RWPE2 (cell line): ENCODE measurements at regions not wholly inside any gene's neighbourhood (a gene's known extent, or its start where the extent isn't known, plus 50 kb on each side); places are given as distances from the start of the nearest gene placed in this dataset.

Experiments
- ATAC-seq: fragments of 200-7000 bp; cut with Tn5 transposase; 3 replicates; pipeline ENCODE4 v1.9.1; 2021; ENCODE audit warnings: low read depth
- DNase-seq: peaks from one replicate; pipeline ENCODE4 v3.0.0-alpha.2; 2020; ENCODE audit warnings: low spot score
- H3K27ac ChIP-seq: fragments of 450-650 bp; 2 replicates; pipeline ENCODE4 v1.5.1; 2017; ENCODE audit warnings: mild to moderate bottlenecking; ENCODE audit not compliant: poor library complexity, severe bottlenecking
- H3K27me3 ChIP-seq: fragments of 250-450 bp; sonication (Bioruptor Pico); 2 replicates; pipeline ENCODE4 v1.5.1; 2021; ENCODE audit warnings: mild to moderate bottlenecking, moderate library complexity; ENCODE audit not compliant: insufficient read depth, poor library complexity, severe bottlenecking
- H3K36me3 ChIP-seq: fragments of 250-450 bp; sonication (Bioruptor Pico); 2 replicates; pipeline ENCODE4 v1.5.1; 2020; ENCODE audit warnings: low read depth, mild to moderate bottlenecking, moderate library complexity
- H3K4me1 ChIP-seq: fragments of 250-450 bp; sonication (Bioruptor Pico); 2 replicates; pipeline ENCODE4 v1.5.1; 2021; ENCODE audit warnings: mild to moderate bottlenecking, moderate library complexity; ENCODE audit not compliant: insufficient read depth, poor library complexity, severe bottlenecking
- H3K4me3 ChIP-seq: fragments of 250-450 bp; sonication (Bioruptor Pico); 2 replicates; pipeline ENCODE4 v1.5.1; 2021; ENCODE audit warnings: mild to moderate bottlenecking, moderate library complexity; ENCODE audit not compliant: severe bottlenecking
- H3K9me3 ChIP-seq: fragments of 250-450 bp; sonication (Bioruptor Pico); 2 replicates; pipeline ENCODE4 v1.5.1; 2021; ENCODE audit warnings: mild to moderate bottlenecking, moderate library complexity; ENCODE audit not compliant: severe bottlenecking
- CTCF ChIP-seq: fragments of 450-650 bp; IDR thresholded peaks from one replicate; pipeline ENCODE4 v1.5.1; 2017; ENCODE audit warnings: mild to moderate bottlenecking, moderate library complexity; ENCODE audit not compliant: poor library complexity, severe bottlenecking

- H3K27ac ChIP-seq = no peak overlapping the region
- H3K9me3 ChIP-seq = no peaks in the 10 kb centered on the region
- no peak for TF ChIP-seq CTCF
- no peak overlapping the region for H3K4me3 ChIP-seq
- no peaks in the 10 kb centered on the region for H3K27me3 ChIP-seq
- H3K36me3 ChIP-seq = no peaks in the 10 kb centered on the region
- DNase-seq (no peak), ATAC-seq (no peak)
- peaks cover 9% of the 10 kb centered on the region for H3K4me1 ChIP-seq
These were observed 209.8 kb upstream of the SPOPL start for GRCh38 chr2:138291805-138292204.

- H3K9me3 ChIP-seq = no peaks in the 10 kb centered on the region
- peaks cover 9% of the 10 kb centered on the region for H3K4me1 ChIP-seq
- H3K27ac ChIP-seq = no peak overlapping the region
- ATAC-seq (no peak), DNase-seq (no peak)
- no peak overlapping the region for H3K4me3 ChIP-seq
- no peak for TF ChIP-seq CTCF
- H3K36me3 ChIP-seq = no peaks in the 10 kb centered on the region
- no peaks in the 10 kb centered on the region for H3K27me3 ChIP-seq
These were observed 208.5 kb upstream of the SPOPL start for GRCh38 chr2:138293045-138293444.

GRCh38 chr2:138293549-138293948 is 208.0 kb upstream of the SPOPL start:
- no peak for ATAC-seq
- H3K27me3 ChIP-seq = no peaks in the 10 kb centered on the region
- no peak for TF ChIP-seq CTCF
- H3K4me1 ChIP-seq = peaks cover 9% of the 10 kb centered on the region
- no peak overlapping the region for H3K27ac ChIP-seq
- no peak for DNase-seq
- no peak overlapping the region for H3K4me3 ChIP-seq
- no peaks in the 10 kb centered on the region for H3K9me3 ChIP-seq
- no peaks in the 10 kb centered on the region for H3K36me3 ChIP-seq

GRCh38 chr2:138294451-138294850 is 207.1 kb upstream of the SPOPL start:
- peak; percentile 89 for ATAC-seq
- Histone ChIP-seq H3K27me3 (no peaks in the 10 kb centered on the region), H3K4me3 (no peak overlapping the region), H3K4me1 (peaks cover 9% of the 10 kb centered on the region), H3K9me3 (no peaks in the 10 kb centered on the region), H3K36me3 (no peaks in the 10 kb centered on the region), H3K27ac (no peak overlapping the region)
- TF ChIP-seq CTCF = no peak
- no peak for DNase-seq

GRCh38 chr2:138296365-138296764 is 205.2 kb upstream of the SPOPL start:
- peaks cover 9% of the 10 kb centered on the region for H3K4me1 ChIP-seq
- H3K36me3 ChIP-seq = no peaks in the 10 kb centered on the region
- no peak overlapping the region for H3K27ac ChIP-seq
- no peak overlapping the region for H3K4me3 ChIP-seq
- no peaks in the 10 kb centered on the region for H3K9me3 ChIP-seq
- DNase-seq (no peak), ATAC-seq (no peak)
- no peak for TF ChIP-seq CTCF
- no peaks in the 10 kb centered on the region for H3K27me3 ChIP-seq
